Aorta (tissue), 5 donors: ENCODE measurements at regions not wholly inside any gene's neighbourhood (a gene's known extent, or its start where the extent isn't known, plus 50 kb on each side); places are given as distances from the start of the nearest gene placed in this dataset.

Experiments
- ATAC-seq: fragments of 200-7000 bp; cut with Tn5 transposase; one replicate; pipeline ENCODE4 v1.9.1; 2022; ENCODE audit warnings: moderate library complexity; ENCODE audit not compliant: low FRiP score
- DNase-seq, 2 donors: peaks; one replicate each; pipeline ENCODE4 v3.0.0-alpha.2; 2020
- H3K27ac ChIP-seq, 2 donors: one replicate each; pipeline ENCODE4 v1.5.1; 2013; ENCODE audit warnings: low read length in 2 of 2, mild to moderate bottlenecking in 2 of 2, moderate library complexity in 2 of 2, control low read depth in 1 of 2, inconsistent platforms in 1 of 2, low read depth in 1 of 2
- H3K27me3 ChIP-seq, 2 donors: one replicate each; pipeline ENCODE4 v1.6.1; 2013; ENCODE audit warnings: control low read depth in 1 of 2, low read length in 1 of 2, mild to moderate bottlenecking in 1 of 2, moderate library complexity in 1 of 2; ENCODE audit not compliant: insufficient read depth in 2 of 2, control insufficient read depth in 1 of 2
- H3K36me3 ChIP-seq, 2 donors: one replicate each; pipeline ENCODE4 v1.6.1; 2013; ENCODE audit warnings: control low read depth in 1 of 2, low read length in 1 of 2, mild to moderate bottlenecking in 1 of 2; ENCODE audit not compliant: insufficient read depth in 2 of 2, control insufficient read depth in 1 of 2
- H3K4me1 ChIP-seq, 2 donors: one replicate each; pipeline ENCODE4 v1.6.1; 2013; ENCODE audit warnings: low read length in 2 of 2, control low read depth in 1 of 2, mild to moderate bottlenecking in 1 of 2, moderate library complexity in 1 of 2; ENCODE audit not compliant: insufficient read depth in 2 of 2, control insufficient read depth in 1 of 2
- H3K4me3 ChIP-seq, 2 donors: one replicate each; pipeline ENCODE4 v1.5.1; 2013; ENCODE audit warnings: low read length in 2 of 2, control low read depth in 1 of 2, mild to moderate bottlenecking in 1 of 2
- H3K9me3 ChIP-seq: one replicate; pipeline ENCODE4 v1.6.1; 2013; ENCODE audit warnings: mild to moderate bottlenecking, low read length; ENCODE audit not compliant: control insufficient read depth
- WGBS, 2 donors: extraction: QIAGEN DNeasy Blood & Tissue Kit; methylation state at CpG; one replicate each; pipeline ENCODE4 v1.1.7; 2013; 5-methylcytosine and 5-hydroxymethylcytosine counted together
- intact Hi-C, 2 donors: fragments of 100-400 bp; cut with DNase I; formaldehyde crosslinking; loops; one replicate each; pipeline versions ENCODE4 v1.14.2 to v1.15.0; 2022
- donor health status: healthy with polysubstance abuse.
- donor health status: Bipolar disorder and iron deficiency.
- donor health status: DM: no; HTN: no; CAD: no.
- donor health status: DM: no; HTN: no; CAD: no.
- donor health status: DM: yes; HTN: yes; CAD: no.

- ATAC-seq (no peak), DNase-seq (no peak)
- Histone ChIP-seq H3K27ac (no peak overlapping the region), H3K4me1 (no peaks in the 10 kb centered on the region), H3K36me3 (no peaks in the 10 kb centered on the region), H3K9me3 (no peaks in the 10 kb centered on the region), H3K4me3 (no peak overlapping the region), H3K27me3 (no peaks in the 10 kb centered on the region)
- intact Hi-C loops, result no loop called here
These were observed 169.2 kb upstream of the SEMA3A start for GRCh38 chr7:84363741-84364140.

GRCh38 chr7:84362828-84363227 lies 168.2 kb upstream of the SEMA3A start:
- DNase-seq (no peak), ATAC-seq (no peak)
- Histone ChIP-seq H3K27ac (no peak overlapping the region), H3K27me3 (no peaks in the 10 kb centered on the region), H3K36me3 (no peaks in the 10 kb centered on the region), H3K4me3 (no peak overlapping the region), H3K9me3 (no peaks in the 10 kb centered on the region), H3K4me1 (no peaks in the 10 kb centered on the region)
- 83 to 93% methylated on average over 1 of the region's 1 CpG for WGBS, 2 donors
- intact Hi-C loops, result no loop called here

GRCh38 chr7:84362360-84362759 lies 167.8 kb upstream of the SEMA3A start:
- no peak for ATAC-seq
- H3K9me3 ChIP-seq, result no peaks in the 10 kb centered on the region
- no peak overlapping the region for H3K27ac ChIP-seq
- no peak overlapping the region for H3K4me3 ChIP-seq
- no peaks in the 10 kb centered on the region for H3K36me3 ChIP-seq
- DNase-seq, result no peak
- no peaks in the 10 kb centered on the region for H3K4me1 ChIP-seq
- no peaks in the 10 kb centered on the region for H3K27me3 ChIP-seq
- intact Hi-C loops, result no loop called here
- 88% methylated on average over 3 of the region's 3 CpGs for WGBS, 2 donors

GRCh38 chr7:84354866-84355265 lies 160.3 kb upstream of the SEMA3A start:
- 92 to 100% methylated on average over 1 of the region's 1 CpG for WGBS, 2 donors
- intact Hi-C loops, result no loop called here
- no peaks in the 10 kb centered on the region for H3K27me3 ChIP-seq
- DNase-seq (no peak), ATAC-seq (no peak)
- H3K27ac ChIP-seq, result no peak overlapping the region
- H3K9me3 ChIP-seq, result no peaks in the 10 kb centered on the region
- H3K4me1 ChIP-seq, result no peaks in the 10 kb centered on the region
- no peak overlapping the region for H3K4me3 ChIP-seq
- no peaks in the 10 kb centered on the region for H3K36me3 ChIP-seq

GRCh38 chr7:84354030-84354429 lies 159.4 kb upstream of the SEMA3A start:
- H3K4me3 ChIP-seq, result no peak overlapping the region
- intact Hi-C loops, result no loop called here
- H3K36me3 ChIP-seq, result no peaks in the 10 kb centered on the region
- no peak overlapping the region for H3K27ac ChIP-seq
- no peak for ATAC-seq
- H3K4me1 ChIP-seq, result no peaks in the 10 kb centered on the region
- H3K9me3 ChIP-seq, result no peaks in the 10 kb centered on the region
- no peaks in the 10 kb centered on the region for H3K27me3 ChIP-seq
- DNase-seq, result no peak

- Histone ChIP-seq H3K27ac (no peak overlapping the region), H3K4me1 (no peaks in the 10 kb centered on the region), H3K27me3 (no peaks in the 10 kb centered on the region), H3K36me3 (no peaks in the 10 kb centered on the region), H3K4me3 (no peak overlapping the region), H3K9me3 (no peaks in the 10 kb centered on the region)
- intact Hi-C loops, result no loop called here
- ATAC-seq (no peak), DNase-seq (no peak)
- 27 to 30% methylated on average over 1 of the region's 1 CpG for WGBS, 2 donors
These were observed 144.7 kb upstream of the SEMA3A start for GRCh38 chr7:84339306-84339705.

GRCh38 chr7:84337429-84337828 lies 142.8 kb upstream of the SEMA3A start:
- H3K27me3 ChIP-seq, result no peaks in the 10 kb centered on the region
- H3K4me3 ChIP-seq, result no peak overlapping the region
- no peak for ATAC-seq
- H3K36me3 ChIP-seq, result no peaks in the 10 kb centered on the region
- no peaks in the 10 kb centered on the region for H3K4me1 ChIP-seq
- no peak for DNase-seq
- H3K9me3 ChIP-seq, result no peaks in the 10 kb centered on the region
- intact Hi-C loops, result no loop called here
- H3K27ac ChIP-seq, result no peak overlapping the region
- 25 to 41% methylated on average over 2 of the region's 2 CpGs for WGBS, 2 donors

- no peak for DNase-seq
- H3K4me3 ChIP-seq, result no peak overlapping the region
- no peak overlapping the region for H3K27ac ChIP-seq
- 38 to 46% methylated on average over 1 of the region's 1 CpG for WGBS, 2 donors
- H3K4me1 ChIP-seq, result no peaks in the 10 kb centered on the region
- intact Hi-C loops, result no loop called here
- H3K27me3 ChIP-seq, result no peaks in the 10 kb centered on the region
- ATAC-seq, result no peak
- no peaks in the 10 kb centered on the region for H3K36me3 ChIP-seq
- H3K9me3 ChIP-seq, result no peaks in the 10 kb centered on the region
These were observed 142.2 kb upstream of the SEMA3A start for GRCh38 chr7:84336766-84337165.

GRCh38 chr7:84336303-84336702 lies 141.7 kb upstream of the SEMA3A start:
- no peaks in the 10 kb centered on the region for H3K27me3 ChIP-seq
- intact Hi-C loops, result no loop called here
- H3K9me3 ChIP-seq, result no peaks in the 10 kb centered on the region
- no peaks in the 10 kb centered on the region for H3K4me1 ChIP-seq
- no peak overlapping the region for H3K4me3 ChIP-seq
- no peak for DNase-seq
- no peaks in the 10 kb centered on the region for H3K36me3 ChIP-seq
- no peak overlapping the region for H3K27ac ChIP-seq
- WGBS, 2 donors, result 30 to 32% methylated on average over 2 of the region's 2 CpGs
- ATAC-seq, result no peak
